Muscle of leg (tissue), 3 donors: ENCODE measurements at regions not wholly inside any gene's neighbourhood (a gene's known extent, or its start where the extent isn't known, plus 50 kb on each side); places are given as distances from the start of the nearest gene placed in this dataset.

Experiments used
- DNase-seq: peaks from one replicate; pipeline ENCODE4 v3.0.0; 2013
- H3K27ac ChIP-seq: one replicate; pipeline ENCODE4 v1.5.1; 2013; ENCODE audit warnings: mild to moderate bottlenecking, low read length, control low read depth
- H3K27me3 ChIP-seq: one replicate; pipeline ENCODE4 v1.6.1; 2013; ENCODE audit warnings: low read length; ENCODE audit not compliant: control insufficient read depth, insufficient read depth
- H3K36me3 ChIP-seq: one replicate; pipeline ENCODE4 v1.6.1; 2013; ENCODE audit warnings: low read length; ENCODE audit not compliant: control insufficient read depth, insufficient read depth
- H3K4me1 ChIP-seq: one replicate; pipeline ENCODE4 v1.6.1; 2013; ENCODE audit warnings: low read length; ENCODE audit not compliant: control insufficient read depth, insufficient read depth
- H3K4me3 ChIP-seq: one replicate; pipeline ENCODE4 v1.5.1; 2013; ENCODE audit warnings: low read length, control low read depth
- H3K9me3 ChIP-seq: replicated peaks from 2 replicates; pipeline ENCODE4 v1.6.1; 2013; ENCODE audit warnings: low read depth, low read length; ENCODE audit not compliant: control insufficient read depth
- WGBS: methylation state at CpG from one replicate; pipeline ENCODE4 v1.1.5; 2013; ENCODE audit warnings: missing lambda C conversion rate; ENCODE audit not compliant: insufficient coverage; 5-methylcytosine and 5-hydroxymethylcytosine counted together

GRCh38 chr1:219805191-219805590 is 123.2 kb downstream of the SLC30A10 start:
- Histone ChIP-seq H3K4me3 (no peak overlapping the region), H3K9me3 (no peaks in the 10 kb centered on the region), H3K27ac (no peak overlapping the region), H3K36me3 (no peaks in the 10 kb centered on the region), H3K27me3 (no peaks in the 10 kb centered on the region), H3K4me1 (peaks cover 5% of the 10 kb centered on the region)
- WGBS: no CpG with 5 or more reads among the region's 6 CpGs
- DNase-seq: no peak

- no peaks in the 10 kb centered on the region for H3K9me3 ChIP-seq
- no peaks in the 10 kb centered on the region for H3K27me3 ChIP-seq
- H3K27ac ChIP-seq: peak overlapping the region; percentile 25
- peaks cover 5% of the 10 kb centered on the region for H3K4me1 ChIP-seq
- WGBS: 47% methylated on average over 3 of the region's 5 CpGs
- DNase-seq: peak; percentile 89
- H3K4me3 ChIP-seq: no peak overlapping the region
- H3K36me3 ChIP-seq: no peaks in the 10 kb centered on the region
Observed at GRCh38 chr1:219801156-219801820, 127.1 kb downstream of the SLC30A10 start.

GRCh38 chr1:219798283-219799030 is 129.9 kb downstream of the SLC30A10 start:
- Histone ChIP-seq H3K4me1 (peaks cover 12% of the 10 kb centered on the region), H3K27ac (no peak overlapping the region), H3K27me3 (no peaks in the 10 kb centered on the region), H3K36me3 (no peaks in the 10 kb centered on the region), H3K9me3 (no peaks in the 10 kb centered on the region), H3K4me3 (no peak overlapping the region)
- WGBS: 80% methylated on average over 1 of the region's 3 CpGs
- DNase-seq: no peak

DNA sequence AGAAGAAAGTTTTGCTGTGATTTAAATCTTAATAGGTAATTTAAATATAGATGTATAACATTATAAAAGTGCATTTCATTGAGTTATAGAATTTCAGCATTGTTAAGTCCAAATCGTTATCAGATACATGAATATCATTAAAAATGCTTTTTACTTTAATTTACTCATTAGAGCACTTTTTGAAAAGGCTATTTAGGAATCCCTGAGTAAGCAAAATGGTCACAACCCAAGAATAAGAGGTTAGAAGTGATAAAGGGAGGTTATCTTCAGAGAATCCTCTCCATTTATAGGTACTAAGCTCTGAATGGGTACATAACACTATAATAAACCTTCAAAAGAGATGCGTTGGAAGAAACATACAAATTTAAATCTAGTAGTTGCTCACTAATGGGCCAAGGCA is 130.7 kb downstream of the SLC30A10 start:
- H3K9me3 ChIP-seq: no peaks in the 10 kb centered on the region
- WGBS: no CpG with 5 or more reads among the region's 2 CpGs
- no peaks in the 10 kb centered on the region for H3K36me3 ChIP-seq
- H3K4me1 ChIP-seq: peaks cover 17% of the 10 kb centered on the region
- no peak for DNase-seq
- H3K4me3 ChIP-seq: no peak overlapping the region
- no peak overlapping the region for H3K27ac ChIP-seq
- H3K27me3 ChIP-seq: no peaks in the 10 kb centered on the region

GRCh38 chr1:219797009-219797408 is 131.3 kb downstream of the SLC30A10 start:
- H3K9me3 ChIP-seq: no peaks in the 10 kb centered on the region
- peaks cover 22% of the 10 kb centered on the region for H3K4me1 ChIP-seq
- DNase-seq: no peak
- H3K4me3 ChIP-seq: no peak overlapping the region
- H3K27me3 ChIP-seq: no peaks in the 10 kb centered on the region
- no peaks in the 10 kb centered on the region for H3K36me3 ChIP-seq
- H3K27ac ChIP-seq: no peak overlapping the region

GRCh38 chr1:219795363-219795917 is 132.9 kb downstream of the SLC30A10 start:
- Histone ChIP-seq H3K27ac (no peak overlapping the region), H3K4me1 (peaks cover 26% of the 10 kb centered on the region), H3K4me3 (no peak overlapping the region), H3K9me3 (no peaks in the 10 kb centered on the region), H3K27me3 (no peaks in the 10 kb centered on the region), H3K36me3 (no peaks in the 10 kb centered on the region)
- 70% methylated on average over 5 of the region's 9 CpGs for WGBS
- DNase-seq: no peak

GRCh38 chr1:219794085-219794743 is 134.1 kb downstream of the SLC30A10 start:
- Histone ChIP-seq H3K27ac (no peak overlapping the region), H3K4me3 (no peak overlapping the region), H3K36me3 (no peaks in the 10 kb centered on the region), H3K27me3 (no peaks in the 10 kb centered on the region), H3K4me1 (peaks cover 30% of the 10 kb centered on the region), H3K9me3 (no peaks in the 10 kb centered on the region)
- DNase-seq: no peak
- 50% methylated on average over 2 of the region's 8 CpGs for WGBS

DNA sequence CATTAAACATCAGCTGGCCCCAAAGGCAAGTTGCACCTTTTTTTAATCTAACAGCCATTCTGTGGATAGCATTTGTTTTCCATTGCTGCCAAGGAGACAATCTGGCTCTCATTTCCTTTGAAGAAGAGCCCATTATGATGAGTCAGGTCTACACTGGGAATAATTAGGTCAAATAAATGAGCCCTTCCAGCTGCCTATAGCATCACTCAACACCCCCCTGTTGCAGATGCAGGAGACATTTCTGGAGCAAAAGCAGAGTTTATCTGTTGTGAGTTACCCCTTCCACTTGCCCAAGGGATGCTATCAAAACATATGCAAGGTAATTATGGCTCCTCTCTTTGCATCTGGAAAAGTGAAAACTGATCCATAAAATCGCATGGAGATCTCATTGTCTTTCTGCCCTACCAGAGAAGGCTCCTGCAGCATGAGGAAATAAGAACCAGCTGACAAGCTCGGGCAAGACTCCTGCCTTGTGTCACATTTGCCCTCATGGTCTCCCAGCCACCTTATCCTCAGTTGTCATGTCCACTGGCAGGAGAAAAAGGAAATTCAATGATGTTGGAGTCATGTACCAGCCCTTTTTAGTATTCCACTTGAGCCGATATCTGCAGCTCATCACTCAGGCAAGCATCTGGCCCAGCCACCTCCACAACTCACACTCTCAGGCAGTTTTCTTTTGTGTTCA is 135.9 kb downstream of the SLC30A10 start:
- 10% methylated on average over 2 of the region's 3 CpGs for WGBS
- H3K4me1 ChIP-seq: peaks cover 30% of the 10 kb centered on the region
- peak; percentile 94 for DNase-seq
- H3K27me3 ChIP-seq: no peaks in the 10 kb centered on the region
- H3K9me3 ChIP-seq: no peaks in the 10 kb centered on the region
- no peaks in the 10 kb centered on the region for H3K36me3 ChIP-seq
- peak overlapping the region; percentile 23 for H3K27ac ChIP-seq
- H3K4me3 ChIP-seq: no peak overlapping the region

GRCh38 chr1:219791766-219792165 is 136.6 kb downstream of the SLC30A10 start:
- no CpG with 5 or more reads among the region's 2 CpGs for WGBS
- peaks cover 30% of the 10 kb centered on the region for H3K4me1 ChIP-seq
- no peak for DNase-seq
- no peak overlapping the region for H3K27ac ChIP-seq
- no peak overlapping the region for H3K4me3 ChIP-seq
- no peaks in the 10 kb centered on the region for H3K27me3 ChIP-seq
- no peaks in the 10 kb centered on the region for H3K36me3 ChIP-seq
- H3K9me3 ChIP-seq: no peaks in the 10 kb centered on the region
